ENCODE measurements at regions not wholly inside any gene's neighbourhood (a gene's known extent, or its start where the extent isn't known, plus 50 kb on each side); places are given as distances from the start of the nearest gene placed in this dataset.

- TF ChIP-seq CTCF (IDR thresholded peaks at IDR 0.05; ENCODE audit: poor library complexity) = no peak
- TF ChIP-seq EZH2 (IDR thresholded peaks at IDR 0.05; ENCODE audit: borderline replicate concordance) = no peak
- no peak for TF ChIP-seq EZH2phosphoT487 (IDR thresholded peaks at IDR 0.05; ENCODE audit: low read depth, severe bottlenecking, unreplicated experiment)
These were observed 180.5 kb upstream of the CLINT1 start for GRCh38 chr5:158039441-158039840.
